Neuronal stem cell (in vitro differentiated cells): ENCODE measurements at regions not wholly inside any gene's neighbourhood (a gene's known extent, or its start where the extent isn't known, plus 50 kb on each side); places are given as distances from the start of the nearest gene placed in this dataset.
"Not testable (repeated sequence)": the region's sequence is repeated elsewhere in the genome, so short reads cannot be mapped to it uniquely, and the experiment has no call there.

Experiments used
- DNase-seq: peaks from one replicate; pipeline ENCODE4 v3.0.0-alpha.2; 2013; ENCODE audit warnings: low spot score
- H2AFZ ChIP-seq: one replicate; pipeline ENCODE4 v1.6.1; 2013; ENCODE audit warnings: mild to moderate bottlenecking, low read length, inconsistent platforms
- H2AK5ac ChIP-seq: 2 replicates; pipeline ENCODE4 v1.6.1; 2013; ENCODE audit warnings: low read depth, mild to moderate bottlenecking, inconsistent platforms, low read length, moderate library complexity, mixed read lengths
- H2BK120ac ChIP-seq: 2 replicates; pipeline ENCODE4 v1.6.1; 2013; ENCODE audit warnings: low read depth, mild to moderate bottlenecking, inconsistent platforms, low read length, moderate library complexity, mixed read lengths
- H2BK12ac ChIP-seq: one replicate; pipeline ENCODE4 v1.6.1; 2013; ENCODE audit warnings: low read length, inconsistent platforms
- H2BK15ac ChIP-seq: 2 replicates; pipeline ENCODE4 v1.6.1; 2013; ENCODE audit warnings: mild to moderate bottlenecking, low read length, inconsistent platforms, mixed read lengths
- H2BK5ac ChIP-seq: one replicate; pipeline ENCODE4 v1.6.1; 2013; ENCODE audit warnings: inconsistent platforms, mild to moderate bottlenecking, low read length, moderate library complexity
- H3K14ac ChIP-seq: one replicate; pipeline ENCODE4 v1.6.1; 2013; ENCODE audit warnings: low read length, inconsistent platforms
- H3K18ac ChIP-seq: 2 replicates; pipeline ENCODE4 v1.6.1; 2013; ENCODE audit warnings: low read length, inconsistent platforms
- H3K23ac ChIP-seq: 2 replicates; pipeline ENCODE4 v1.6.1; 2013; ENCODE audit warnings: low read depth, mild to moderate bottlenecking, mixed read lengths, low read length, inconsistent platforms; ENCODE audit not compliant: poor library complexity
- H3K27ac ChIP-seq: replicated peaks from 3 replicates; pipeline ENCODE4 v1.5.1; 2013; ENCODE audit warnings: low read length, inconsistent platforms
- H3K27me3 ChIP-seq, 3 experiments: 2 replicates each; pipeline ENCODE4 v1.6.1; 2013; ENCODE audit warnings: low read length in 3 of 3, mild to moderate bottlenecking in 2 of 3, inconsistent platforms in 1 of 3, low read depth in 1 of 3, mixed read lengths in 1 of 3, moderate library complexity in 1 of 3; ENCODE audit not compliant: control insufficient read depth in 3 of 3, insufficient read depth in 3 of 3
- H3K36me3 ChIP-seq, 2 donors: replicated peaks in 1 of 2; 2 replicates each; pipeline ENCODE4 v1.6.1; 2013; ENCODE audit warnings: low read length in 2 of 2; ENCODE audit not compliant: control insufficient read depth in 2 of 2, insufficient read depth in 2 of 2
- H3K4ac ChIP-seq: 2 replicates; pipeline ENCODE4 v1.6.1; 2013; ENCODE audit warnings: inconsistent platforms, mild to moderate bottlenecking, low read length, moderate library complexity
- H3K4me1 ChIP-seq, 2 donors: 1 replicate in 1 of 2; 2 replicates in 1 of 2; pipeline ENCODE4 v1.6.1; 2013; ENCODE audit warnings: low read length in 2 of 2, low read depth in 1 of 2; ENCODE audit not compliant: control insufficient read depth in 2 of 2, insufficient read depth in 1 of 2
- H3K4me2 ChIP-seq: one replicate; pipeline ENCODE4 v1.6.1; 2013; ENCODE audit warnings: mild to moderate bottlenecking, low read length, inconsistent platforms; ENCODE audit not compliant: insufficient read depth, poor library complexity, severe bottlenecking
- H3K4me3 ChIP-seq, 2 donors: 2 replicates each; pipeline ENCODE4 v1.5.1; 2013; ENCODE audit warnings: low read length in 2 of 2, mild to moderate bottlenecking in 2 of 2, inconsistent platforms in 1 of 2, moderate library complexity in 1 of 2
- H3K79me1 ChIP-seq: one replicate; pipeline ENCODE4 v1.6.1; 2013; ENCODE audit warnings: low read depth, mild to moderate bottlenecking, inconsistent platforms, low read length, moderate library complexity
- H3K9ac ChIP-seq: one replicate; pipeline ENCODE4 v1.6.1; 2013; ENCODE audit warnings: mild to moderate bottlenecking, low read depth, low read length, inconsistent platforms; ENCODE audit not compliant: poor library complexity
- H3K9me3 ChIP-seq, 2 donors: replicated peaks in 1 of 2; 2 replicates each; pipeline versions ENCODE3 to v1.6.1; 2013; ENCODE audit warnings: low read length in 2 of 2, mild to moderate bottlenecking in 2 of 2, inconsistent platforms in 1 of 2, low read depth in 1 of 2, mixed read lengths in 1 of 2, moderate library complexity in 1 of 2; ENCODE audit not compliant: control insufficient read depth in 2 of 2, insufficient read depth in 1 of 2
- H4K8ac ChIP-seq: one replicate; pipeline ENCODE4 v1.6.1; 2013; ENCODE audit warnings: low read depth, mild to moderate bottlenecking, inconsistent platforms, low read length, moderate library complexity
- H4K91ac ChIP-seq: one replicate; pipeline ENCODE4 v1.6.1; 2013; ENCODE audit warnings: low read length, low read depth, mild to moderate bottlenecking, inconsistent platforms; ENCODE audit not compliant: poor library complexity
- WGBS, 2 donors: extraction: QIAGEN DNeasy Blood & Tissue Kit; methylation state at CpG; one replicate each; pipeline ENCODE4 v1.1.7; 2013; ENCODE audit warnings: missing lambda C conversion rate in 2 of 2, mixed read lengths in 1 of 2; ENCODE audit not compliant: insufficient read length in 2 of 2, insufficient replicate concordance in 1 of 2; ENCODE audit errors: extremely low coverage in 2 of 2; 5-methylcytosine and 5-hydroxymethylcytosine counted together

- not testable (repeated sequence) for H2AK5ac ChIP-seq, H3K4me2 ChIP-seq, H3K23ac ChIP-seq, H2AFZ ChIP-seq, H3K27me3 ChIP-seq, H3K36me3 ChIP-seq, H3K4me1 ChIP-seq, H3K4me3 ChIP-seq, H3K79me1 ChIP-seq, H3K9ac ChIP-seq, H2BK15ac ChIP-seq, H3K14ac ChIP-seq, H4K8ac ChIP-seq, H3K18ac ChIP-seq, H4K91ac ChIP-seq, H3K27ac ChIP-seq, DNase-seq, H2BK5ac ChIP-seq, H3K4ac ChIP-seq, H2BK12ac ChIP-seq, H2BK120ac ChIP-seq, H3K9me3 ChIP-seq
- WGBS, 2 donors, result no CpG with 5 or more reads among the region's 4 CpGs
Observed at GRCh38 chr18:8992500-8992899, 110.0 kb upstream of the NDUFV2 start.

GRCh38 chr18:8994603-8995002 lies 107.9 kb upstream of the NDUFV2 start:
- H3K36me3 ChIP-seq, result no peaks in the 10 kb centered on the region
- no peak overlapping the region for H3K9ac ChIP-seq
- H2BK5ac ChIP-seq, result no peak overlapping the region
- H4K8ac ChIP-seq, result no peak overlapping the region
- H3K4ac ChIP-seq, result no peak overlapping the region
- no peak overlapping the region for H4K91ac ChIP-seq
- no peak overlapping the region for H3K27ac ChIP-seq
- no peak overlapping the region for H3K23ac ChIP-seq
- no peaks in the 10 kb centered on the region for H3K9me3 ChIP-seq
- H2AFZ ChIP-seq, result no peak overlapping the region
- H3K4me3 ChIP-seq, result no peak overlapping the region
- WGBS, 2 donors, result no CpG with 5 or more reads among the region's 2 CpGs
- DNase-seq, result no peak
- H2AK5ac ChIP-seq, result no peak overlapping the region
- H3K4me1 ChIP-seq, result peaks cover 0 to 5% of the 10 kb centered on the region in 2 donors
- no peak overlapping the region for H2BK12ac ChIP-seq
- H3K14ac ChIP-seq, result no peak overlapping the region
- H3K27me3 ChIP-seq, result peaks cover 0 to 8% (median 0%) of the 10 kb centered on the region in 3 experiments
- H3K79me1 ChIP-seq, result no peaks in the 10 kb centered on the region
- H3K4me2 ChIP-seq, result no peak overlapping the region
- no peak overlapping the region for H2BK15ac ChIP-seq
- no peak overlapping the region for H3K18ac ChIP-seq
- no peak overlapping the region for H2BK120ac ChIP-seq

- Histone ChIP-seq H3K14ac (no peak overlapping the region), H3K27me3 (peaks cover 0 to 8% (median 0%) of the 10 kb centered on the region in 3 experiments), H2BK12ac (no peak overlapping the region), H3K36me3 (no peaks in the 10 kb centered on the region), H3K27ac (no peak overlapping the region), H3K9me3 (no peaks in the 10 kb centered on the region), H2BK120ac (no peak overlapping the region), H3K23ac (no peak overlapping the region), H2BK5ac (no peak overlapping the region), H2AFZ (no peak overlapping the region), H2BK15ac (no peak overlapping the region), H3K4me3 (no peak overlapping the region), H3K4me1 (peaks cover 0 to 5% of the 10 kb centered on the region in 2 donors), H2AK5ac (no peak overlapping the region), H3K9ac (no peak overlapping the region), H3K4ac (no peak overlapping the region), H3K18ac (no peak overlapping the region), H4K91ac (no peak overlapping the region), H4K8ac (no peak overlapping the region), H3K4me2 (no peak overlapping the region), H3K79me1 (no peaks in the 10 kb centered on the region)
- WGBS, 2 donors, result no CpG with 5 or more reads among the region's 3 CpGs
- DNase-seq, result no peak
Observed at GRCh38 chr18:8995096-8995495, 107.4 kb upstream of the NDUFV2 start.

GRCh38 chr18:8996771-8997432 lies 105.6 kb upstream of the NDUFV2 start:
- no peaks in the 10 kb centered on the region for H3K79me1 ChIP-seq
- H3K4me3 ChIP-seq, result no peak overlapping the region
- no peak overlapping the region for H3K18ac ChIP-seq
- no peak overlapping the region for H3K27ac ChIP-seq
- no peak overlapping the region for H3K14ac ChIP-seq
- no CpG with 5 or more reads among the region's 3 CpGs for WGBS, 2 donors
- H3K27me3 ChIP-seq, result peaks cover 0 to 3% (median 0%) of the 10 kb centered on the region in 3 experiments
- no peak overlapping the region for H2BK5ac ChIP-seq
- H4K8ac ChIP-seq, result no peak overlapping the region
- H2BK120ac ChIP-seq, result no peak overlapping the region
- no peak for DNase-seq
- H3K4ac ChIP-seq, result no peak overlapping the region
- H3K36me3 ChIP-seq, result no peaks in the 10 kb centered on the region
- peaks cover 0 to 5% of the 10 kb centered on the region in 2 donors for H3K4me1 ChIP-seq
- H3K9me3 ChIP-seq, result no peaks in the 10 kb centered on the region
- H3K4me2 ChIP-seq, result no peak overlapping the region
- H3K9ac ChIP-seq, result no peak overlapping the region
- H2BK15ac ChIP-seq, result no peak overlapping the region
- H4K91ac ChIP-seq, result no peak overlapping the region
- no peak overlapping the region for H2AK5ac ChIP-seq
- H2BK12ac ChIP-seq, result no peak overlapping the region
- no peak overlapping the region for H2AFZ ChIP-seq
- no peak overlapping the region for H3K23ac ChIP-seq
